GM23248 (cell line): ENCODE measurements at regions not wholly inside any gene's neighbourhood (a gene's known extent, or its start where the extent isn't known, plus 50 kb on each side); places are given as distances from the start of the nearest gene placed in this dataset.

Source experiments
- EZH2 ChIP-seq: fragments of 200-600 bp; sonication (generic); IDR thresholded peaks from 2 replicates; pipeline ENCODE4 v1.6.1; 2018; ENCODE audit warnings: antibody characterized with exemption, mild to moderate bottlenecking; ENCODE audit not compliant: insufficient read depth, poor library complexity, severe bottlenecking
- EZH2phosphoT487 ChIP-seq: fragments of 200-600 bp; sonication (generic); IDR thresholded peaks from 2 replicates; pipeline ENCODE4 v1.6.1; 2018; ENCODE audit warnings: antibody characterized with exemption, moderate library complexity, mild to moderate bottlenecking, low read depth; ENCODE audit not compliant: insufficient read depth

- TF ChIP-seq EZH2 (no peak), EZH2phosphoT487 (no peak)
Observed at GRCh38 chr10:76729841-76730487, 907.6 kb downstream of the KCNMA1 start.
